ENCODE measurements at regions not wholly inside any gene's neighbourhood (a gene's known extent, or its start where the extent isn't known, plus 50 kb on each side); places are given as distances from the start of the nearest gene placed in this dataset.
A peak's percentile ranks its signal among the peaks of the same experiment; 100 is the strongest.
"Not testable (repeated sequence)": the region's sequence is repeated elsewhere in the genome, so short reads cannot be mapped to it uniquely, and the experiment has no call there.

- no peak for DNase-seq
Measured at GRCh38 chr5:67802766-67803165, 412.8 kb upstream of the PIK3R1 start.

- no peak for DNase-seq
Measured at GRCh38 chr5:67799732-67800234, 415.8 kb upstream of the PIK3R1 start.

GRCh38 chr5:67798470-67798869 is 417.1 kb upstream of the PIK3R1 start:
- DNase-seq: not testable (repeated sequence)

GRCh38 chr5:67795781-67796477 is 419.6 kb upstream of the PIK3R1 start:
- DNase-seq: no peak

GRCh38 chr5:67793966-67794365 is 421.6 kb upstream of the PIK3R1 start:
- no peak for DNase-seq

- no peak for DNase-seq
Measured at GRCh38 chr5:67793418-67793817, 422.1 kb upstream of the PIK3R1 start.

GRCh38 chr5:67792891-67793290 is 422.7 kb upstream of the PIK3R1 start:
- DNase-seq: no peak

- no peak for DNase-seq
Measured at GRCh38 chr5:67790390-67790789, 425.2 kb upstream of the PIK3R1 start.

GRCh38 chr5:67779893-67780623 is 435.5 kb upstream of the PIK3R1 start:
- DNase-seq: not testable (repeated sequence)

- DNase-seq: no peak
Measured at GRCh38 chr5:67774786-67775185, 440.8 kb upstream of the PIK3R1 start.

GRCh38 chr5:67774267-67774552 is 441.3 kb upstream of the PIK3R1 start:
- DNase-seq: no peak

- peak; percentile 68 for DNase-seq
Measured at GRCh38 chr5:67773411-67774266, 441.9 kb upstream of the PIK3R1 start.

GRCh38 chr5:67771791-67772190 is 443.8 kb upstream of the PIK3R1 start:
- no peak for DNase-seq

- DNase-seq: no peak
Measured at GRCh38 chr5:67771221-67771620, 444.3 kb upstream of the PIK3R1 start.

GRCh38 chr5:67770431-67771025 is 445.0 kb upstream of the PIK3R1 start:
- no peak for DNase-seq

GRCh38 chr5:67765697-67766096 is 449.9 kb upstream of the PIK3R1 start:
- peak; percentile 6 for DNase-seq

GRCh38 chr5:67757771-67758170 is 457.8 kb upstream of the PIK3R1 start:
- DNase-seq: not testable (repeated sequence)

GRCh38 chr5:67752357-67752708 is 463.2 kb upstream of the PIK3R1 start:
- no peak for DNase-seq

- DNase-seq: no peak
Measured at GRCh38 chr5:67748165-67748690, 467.3 kb upstream of the PIK3R1 start.

- no peak for DNase-seq
Measured at GRCh38 chr5:67747096-67747495, 468.5 kb upstream of the PIK3R1 start.

GRCh38 chr5:67746608-67747007 is 468.9 kb upstream of the PIK3R1 start:
- not testable (repeated sequence) for DNase-seq

GRCh38 chr5:67746103-67746502 is 469.5 kb upstream of the PIK3R1 start:
- no peak for DNase-seq

GRCh38 chr5:67732921-67733320 is 482.6 kb upstream of the PIK3R1 start:
- no peak for DNase-seq

Data from retina (tissue), 1 donor.